OCI-LY7 (cell line): ENCODE measurements at regions not wholly inside any gene's neighbourhood (a gene's known extent, or its start where the extent isn't known, plus 50 kb on each side); places are given as distances from the start of the nearest gene placed in this dataset.

ENCODE experiments used
- BruUV-seq: library from RNA; stranded (reverse); fragments of 400-500 nt; replicated peaks from 2 replicates; lab custom pipeline; 2021; lab: Mats Ljungman, UMichigan
- CTCF ChIA-PET: fragments of 300-600 bp; sonication (Branson Sonifier 250); formaldehyde crosslinking; loops from one replicate; lab custom pipeline; 2022; ENCODE audit warnings: antibody characterized with exemption; ENCODE audit not compliant: unreplicated experiment; lab: Charles Lee
- POLR2A ChIA-PET: fragments of 300-600 bp; sonication (Branson Sonifier 250); formaldehyde crosslinking; loops from one replicate; lab custom pipeline; 2022; ENCODE audit warnings: antibody characterized with exemption; lab: Charles Lee
- DNase-seq: peaks from one replicate; pipeline ENCODE4 v3.0.0-alpha.2; 2015; ENCODE audit warnings: low spot score
- H2AFZ ChIP-seq: fragments of 200-600 bp; sonication (generic), shearing (Covaris generic); 2 replicates; pipeline ENCODE4 v1.6.1; 2014; ENCODE audit warnings: mild to moderate bottlenecking, antibody characterized with exemption, low read length, moderate library complexity
- H3K27ac ChIP-seq: fragments of 200-600 bp; sonication (generic); 2 replicates; pipeline ENCODE4 v1.5.1; 2014; ENCODE audit warnings: mixed run types, low read depth, mild to moderate bottlenecking, moderate library complexity, low read length, inconsistent platforms; ENCODE audit not compliant: poor library complexity, severe bottlenecking
- H3K36me3 ChIP-seq: fragments of 200-600 bp; sonication (generic); 2 replicates; pipeline ENCODE4 v1.6.1; 2014; ENCODE audit warnings: mild to moderate bottlenecking, antibody characterized with exemption, low read length, moderate library complexity, mixed read lengths; ENCODE audit not compliant: insufficient read depth
- H3K4me1 ChIP-seq: fragments of 200-600 bp; sonication (generic); 2 replicates; pipeline ENCODE4 v1.5.1; 2014; ENCODE audit warnings: mild to moderate bottlenecking, low read length; ENCODE audit not compliant: insufficient read depth, poor library complexity, severe bottlenecking
- H3K4me2 ChIP-seq: fragments of 200-600 bp; sonication (generic); 2 replicates; pipeline ENCODE4 v1.6.1; 2014; ENCODE audit warnings: mild to moderate bottlenecking, low read length
- H3K4me3 ChIP-seq: fragments of 200-600 bp; sonication (generic); 2 replicates; pipeline ENCODE4 v1.5.1; 2014; ENCODE audit warnings: mild to moderate bottlenecking, low read depth, low read length; ENCODE audit not compliant: poor library complexity, severe bottlenecking
- H3K79me2 ChIP-seq: fragments of 200-600 bp; sonication (generic); 2 replicates; pipeline ENCODE4 v1.6.1; 2016; ENCODE audit warnings: low read depth, mild to moderate bottlenecking, low read length, moderate library complexity, mixed read lengths; ENCODE audit not compliant: insufficient read depth
- H3K9me2 ChIP-seq: fragments of 200-600 bp; sonication (generic); 2 replicates; pipeline ENCODE4 v1.6.1; 2016; ENCODE audit warnings: mild to moderate bottlenecking, low read length, mixed read lengths; ENCODE audit not compliant: insufficient read depth
- H3K9me3 ChIP-seq: fragments of 200-600 bp; sonication (generic); 2 replicates; pipeline ENCODE4 v1.6.1; 2014; ENCODE audit warnings: mild to moderate bottlenecking, mixed run types, low read length, mixed read lengths
- H4K20me1 ChIP-seq: fragments of 200-600 bp; sonication (generic); 2 replicates; pipeline ENCODE4 v1.6.1; 2014; ENCODE audit warnings: mild to moderate bottlenecking, antibody characterized with exemption, low read length, moderate library complexity, mixed read lengths; ENCODE audit not compliant: insufficient read depth
- EZH2phosphoT487 ChIP-seq: fragments of 200-600 bp; sonication (generic); IDR thresholded peaks from 2 replicates; pipeline ENCODE4 v1.6.1; 2018; ENCODE audit warnings: low read depth, borderline replicate concordance, mild to moderate bottlenecking, mixed run types, antibody characterized with exemption, low read length, moderate library complexity, mixed read lengths
- intact Hi-C: fragments of 100-400 bp; cut with micrococcal nuclease; formaldehyde crosslinking; loops from one replicate; pipeline ENCODE4 v1.10.0; 2022; ENCODE audit not compliant: unreplicated experiment
- TF ChIP-seq, protein P1 (sequence below): fragments of 200-600 bp; sonication (generic); conservative IDR thresholded peaks from 2 replicates; pipeline ENCODE4 v1.5.1; 2014; ENCODE audit warnings: mild to moderate bottlenecking, antibody characterized with exemption, low read length, moderate library complexity, mixed read lengths

DNA sequence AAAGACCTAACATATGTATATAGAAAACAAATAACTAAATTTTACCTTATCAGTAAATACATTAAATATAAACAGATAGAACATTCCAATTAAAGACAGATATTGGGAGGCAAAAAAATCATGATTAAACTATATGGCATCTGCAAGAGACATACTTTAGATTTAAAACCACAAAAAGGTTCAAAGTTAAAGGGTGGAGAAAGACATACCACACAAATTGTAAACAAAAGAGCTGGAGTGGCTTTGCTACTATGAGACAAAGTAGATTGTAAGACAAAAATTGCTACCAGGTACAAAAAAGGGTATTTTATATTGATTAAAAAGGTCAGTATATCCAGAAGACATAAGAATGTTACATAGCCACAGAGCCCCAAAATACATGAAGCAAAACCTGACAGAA, 200.2 kb downstream of the KCNRG start:
- no peaks in the 10 kb centered on the region for H3K4me1 ChIP-seq
- H3K9me3 ChIP-seq = peaks cover 16% of the 10 kb centered on the region; the same call in 1 of the 2 replicates
- H3K4me3 ChIP-seq = no peak overlapping the region
- H3K4me2 ChIP-seq = no peak overlapping the region
- CTCF ChIA-PET = no interaction called here
- no peak for TF ChIP-seq EZH2phosphoT487
- TF ChIP-seq, protein P1, sequence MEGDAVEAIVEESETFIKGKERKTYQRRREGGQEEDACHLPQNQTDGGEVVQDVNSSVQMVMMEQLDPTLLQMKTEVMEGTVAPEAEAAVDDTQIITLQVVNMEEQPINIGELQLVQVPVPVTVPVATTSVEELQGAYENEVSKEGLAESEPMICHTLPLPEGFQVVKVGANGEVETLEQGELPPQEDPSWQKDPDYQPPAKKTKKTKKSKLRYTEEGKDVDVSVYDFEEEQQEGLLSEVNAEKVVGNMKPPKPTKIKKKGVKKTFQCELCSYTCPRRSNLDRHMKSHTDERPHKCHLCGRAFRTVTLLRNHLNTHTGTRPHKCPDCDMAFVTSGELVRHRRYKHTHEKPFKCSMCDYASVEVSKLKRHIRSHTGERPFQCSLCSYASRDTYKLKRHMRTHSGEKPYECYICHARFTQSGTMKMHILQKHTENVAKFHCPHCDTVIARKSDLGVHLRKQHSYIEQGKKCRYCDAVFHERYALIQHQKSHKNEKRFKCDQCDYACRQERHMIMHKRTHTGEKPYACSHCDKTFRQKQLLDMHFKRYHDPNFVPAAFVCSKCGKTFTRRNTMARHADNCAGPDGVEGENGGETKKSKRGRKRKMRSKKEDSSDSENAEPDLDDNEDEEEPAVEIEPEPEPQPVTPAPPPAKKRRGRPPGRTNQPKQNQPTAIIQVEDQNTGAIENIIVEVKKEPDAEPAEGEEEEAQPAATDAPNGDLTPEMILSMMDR = no peak
- H3K27ac ChIP-seq = no peak overlapping the region
- BruUV-seq = no TSS peak
- H3K79me2 ChIP-seq = no peaks in the 10 kb centered on the region
- H2AFZ ChIP-seq = no peak overlapping the region
- no peaks in the 10 kb centered on the region for H3K9me2 ChIP-seq
- no peaks in the 10 kb centered on the region; the same call in 1 of the 2 replicates for H3K36me3 ChIP-seq
- POLR2A ChIA-PET = no interaction called here
- intact Hi-C loops = no loop called here
- DNase-seq = no peak
- H4K20me1 ChIP-seq = no peaks in the 10 kb centered on the region

- ChIA-PET POLR2A (no interaction called here), CTCF (no interaction called here)
- Histone ChIP-seq H3K4me1 (peaks cover 10% of the 10 kb centered on the region), H3K9me3 (peaks cover 4% of the 10 kb centered on the region; the same call in 1 of the 2 replicates), H3K4me3 (no peak overlapping the region), H3K79me2 (no peaks in the 10 kb centered on the region), H2AFZ (no peak overlapping the region), H3K27ac (no peak overlapping the region), H3K9me2 (no peaks in the 10 kb centered on the region), H3K36me3 (no peaks in the 10 kb centered on the region), H3K4me2 (no peak overlapping the region), H4K20me1 (no peaks in the 10 kb centered on the region)
- BruUV-seq = no TSS peak
- no peak for DNase-seq
- TF ChIP-seq, protein P1 = no peak
- no peak for TF ChIP-seq EZH2phosphoT487
- intact Hi-C loops = no loop called here
Observed at GRCh38 chr13:50219743-50220142, 204.5 kb downstream of the KCNRG start.

GRCh38 chr13:50220938-50221337, 205.7 kb downstream of the KCNRG start:
- Histone ChIP-seq H2AFZ (no peak overlapping the region), H3K27ac (no peak overlapping the region), H3K4me1 (peaks cover 10% of the 10 kb centered on the region), H3K9me3 (no peaks in the 10 kb centered on the region; the same call in 1 of the 2 replicates), H3K4me2 (0 out of 2 replicates have a peak overlapping the region, but pooled peaks have one; percentile 15), H3K36me3 (no peaks in the 10 kb centered on the region), H4K20me1 (no peaks in the 10 kb centered on the region), H3K4me3 (no peak overlapping the region), H3K79me2 (no peaks in the 10 kb centered on the region), H3K9me2 (no peaks in the 10 kb centered on the region)
- CTCF ChIA-PET = no interaction called here
- TF ChIP-seq, protein P1 = no peak
- TF ChIP-seq EZH2phosphoT487 = no peak
- no peak for DNase-seq
- intact Hi-C loops = no loop called here
- no TSS peak for BruUV-seq
- POLR2A ChIA-PET = no interaction called here
